ENCODE measurements at regions not wholly inside any gene's neighbourhood (a gene's known extent, or its start where the extent isn't known, plus 50 kb on each side); places are given as distances from the start of the nearest gene placed in this dataset.
A peak's percentile ranks its signal among the peaks of the same experiment; 100 is the strongest.
"Not testable (repeated sequence)": the region's sequence is repeated elsewhere in the genome, so short reads cannot be mapped to it uniquely, and the experiment has no call there.

DNA sequence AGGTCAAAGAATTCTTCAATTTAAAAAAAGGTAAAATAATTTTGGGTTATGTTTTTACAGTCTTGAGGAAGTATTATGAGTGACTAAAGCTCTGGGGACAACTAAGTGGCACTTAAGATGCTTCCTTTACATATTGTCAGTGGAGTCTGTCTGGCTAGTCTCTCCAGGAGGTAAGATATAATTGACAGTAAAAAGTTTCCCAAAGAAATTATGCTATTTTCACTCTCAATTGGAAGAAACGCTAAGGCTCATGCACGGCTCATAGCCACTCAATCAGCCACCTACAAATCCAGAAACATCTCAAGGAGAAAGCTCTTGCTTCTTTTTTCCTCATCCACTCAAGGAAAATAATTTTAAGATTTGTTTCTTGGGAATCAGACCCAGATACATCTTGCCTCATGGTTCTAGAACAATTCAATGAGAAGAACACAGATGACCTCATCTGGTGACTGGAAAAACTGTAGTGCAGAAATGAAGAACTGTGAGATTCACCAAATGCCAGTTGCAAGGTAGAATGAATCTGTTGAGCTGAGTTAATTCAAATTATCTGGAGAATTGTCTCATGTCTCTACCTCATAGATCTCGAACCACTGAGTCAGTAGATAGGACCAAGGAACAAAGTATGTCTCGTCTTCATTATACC, 252.9 kb downstream of the TPBG start:
- no peak for DNase-seq
- H3K4me3 ChIP-seq (ENCODE audit: insufficient read depth, low read depth, low read length), result no peak overlapping the region
- no peaks in the 10 kb centered on the region for H3K36me3 ChIP-seq (replicated peaks; ENCODE audit: control insufficient read depth, insufficient read depth, low read length)
- no peaks in the 10 kb centered on the region for H3K27me3 ChIP-seq (ENCODE audit: control insufficient read depth, insufficient read depth, low read length)

DNA sequence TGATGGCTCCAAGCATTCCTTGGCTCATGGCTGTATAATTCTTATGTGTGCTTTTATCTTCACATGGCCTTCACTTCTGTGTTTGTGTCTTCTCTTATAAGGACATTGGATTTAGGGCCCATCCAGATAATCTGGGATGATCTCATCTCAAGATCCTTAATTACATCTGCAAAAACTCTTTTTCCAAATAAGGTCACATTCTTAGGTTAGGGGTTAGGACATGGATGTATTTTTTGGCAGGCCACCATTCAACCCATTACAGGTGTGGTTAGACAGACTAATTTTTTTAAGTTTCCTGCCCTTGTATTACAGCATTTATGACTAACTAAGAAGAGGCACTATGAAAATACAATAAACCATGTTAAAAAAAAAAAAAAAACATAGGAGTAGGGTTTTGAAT, 254.0 kb downstream of the TPBG start:
- Histone ChIP-seq H3K36me3 (replicated peaks; ENCODE audit: control insufficient read depth, insufficient read depth, low read length) (no peaks in the 10 kb centered on the region), H3K27me3 (ENCODE audit: control insufficient read depth, insufficient read depth, low read length) (no peaks in the 10 kb centered on the region), H3K4me3 (ENCODE audit: insufficient read depth, low read depth, low read length) (no peak overlapping the region)
- no peak for DNase-seq

DNA sequence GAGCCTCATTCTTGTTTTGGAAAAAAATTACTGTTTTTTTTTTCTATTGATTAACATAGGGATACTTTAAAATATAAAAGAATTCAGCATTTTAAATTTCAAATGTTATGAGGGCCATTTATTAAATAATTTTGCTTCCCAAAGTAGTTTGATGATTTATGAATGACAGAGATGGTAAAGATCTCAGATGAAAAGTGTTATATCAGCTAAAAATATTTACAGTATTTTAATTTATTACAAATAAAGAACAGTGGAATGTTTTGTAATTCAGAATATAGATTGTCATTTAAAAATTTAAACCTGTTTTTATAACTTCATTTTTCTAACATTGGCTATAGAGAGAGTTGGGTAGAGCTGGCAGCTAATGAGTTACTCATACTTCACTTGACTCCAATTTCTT, 256.0 kb downstream of the TPBG start:
- DNase-seq, result no peak
- Histone ChIP-seq H3K27me3 (ENCODE audit: control insufficient read depth, insufficient read depth, low read length) (no peaks in the 10 kb centered on the region), H3K4me3 (ENCODE audit: insufficient read depth, low read depth, low read length) (no peak overlapping the region), H3K36me3 (replicated peaks; ENCODE audit: control insufficient read depth, insufficient read depth, low read length) (no peaks in the 10 kb centered on the region)

- Histone ChIP-seq H3K4me3 (ENCODE audit: insufficient read depth, low read depth, low read length) (no peak overlapping the region), H3K27me3 (ENCODE audit: control insufficient read depth, insufficient read depth, low read length) (no peaks in the 10 kb centered on the region; the same call in 1 of the 2 replicates), H3K36me3 (replicated peaks; ENCODE audit: control insufficient read depth, insufficient read depth, low read length) (no peaks in the 10 kb centered on the region)
- no peak for DNase-seq
Measured at GRCh38 chr6:82622461-82622860, 258.8 kb downstream of the TPBG start.

GRCh38 chr6:82624251-82624650, 260.6 kb downstream of the TPBG start:
- Histone ChIP-seq H3K36me3 (replicated peaks; ENCODE audit: control insufficient read depth, insufficient read depth, low read length) (no peaks in the 10 kb centered on the region), H3K27me3 (ENCODE audit: control insufficient read depth, insufficient read depth, low read length) (no peaks in the 10 kb centered on the region; the same call in 1 of the 2 replicates), H3K4me3 (ENCODE audit: insufficient read depth, low read depth, low read length) (no peak overlapping the region)
- DNase-seq, result peak; percentile 3

GRCh38 chr6:82626946-82627345, 263.3 kb downstream of the TPBG start:
- H3K27me3 ChIP-seq (ENCODE audit: control insufficient read depth, insufficient read depth, low read length); DNase-seq; H3K36me3 ChIP-seq (replicated peaks; ENCODE audit: control insufficient read depth, insufficient read depth, low read length): not testable (repeated sequence)

DNA sequence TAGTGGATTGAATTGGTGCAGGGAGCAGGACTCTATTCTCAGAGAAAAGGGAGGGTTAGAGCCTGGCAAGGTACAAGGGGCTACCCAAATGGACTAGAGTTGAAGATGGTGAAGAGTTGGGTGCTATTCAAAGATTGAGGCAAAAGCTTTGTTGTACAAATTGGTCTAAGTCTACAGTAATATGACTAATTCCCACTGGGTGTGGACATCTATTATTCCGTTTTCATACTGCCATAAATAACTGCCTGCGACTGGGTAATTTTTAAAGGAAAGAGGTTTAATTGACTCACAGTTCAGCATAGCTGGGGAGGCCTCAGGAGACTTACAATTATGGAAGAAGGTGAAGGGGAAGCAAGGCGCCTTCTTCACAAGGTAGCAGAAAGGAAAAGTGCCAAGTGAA, 266.3 kb downstream of the TPBG start:
- Histone ChIP-seq H3K36me3 (replicated peaks; ENCODE audit: control insufficient read depth, insufficient read depth, low read length) (no peaks in the 10 kb centered on the region), H3K27me3 (ENCODE audit: control insufficient read depth, insufficient read depth, low read length) (no peaks in the 10 kb centered on the region; the same call in 1 of the 2 replicates), H3K4me3 (ENCODE audit: insufficient read depth, low read depth, low read length) (no peak overlapping the region)
- DNase-seq, result no peak

More at GRCh38 chr6:82626946-82627345, 263.3 kb downstream of the TPBG start:
- H3K4me3 ChIP-seq (ENCODE audit: insufficient read depth, low read depth, low read length), result not testable (repeated sequence)

DNA sequence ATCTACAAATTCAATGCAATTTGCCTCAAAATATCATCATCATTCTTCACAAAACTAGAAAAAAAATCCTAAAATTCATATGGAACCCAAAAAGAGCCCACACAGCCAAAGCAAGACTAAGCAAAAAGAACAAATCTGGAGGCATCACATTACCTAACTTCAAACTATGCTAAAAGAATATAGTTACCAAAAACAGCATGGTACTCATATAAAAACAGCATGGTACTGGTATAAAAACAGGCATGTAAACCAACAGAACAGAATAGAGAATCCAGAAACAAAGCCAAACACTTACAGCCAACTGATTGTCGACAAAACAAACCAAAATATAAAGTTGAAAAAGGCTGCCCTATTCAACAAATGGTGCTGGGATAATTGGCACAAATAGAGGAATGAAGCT, 278.1 kb downstream of the TPBG start:
- Histone ChIP-seq H3K4me3 (ENCODE audit: insufficient read depth, low read depth, low read length) (no peak overlapping the region), H3K36me3 (replicated peaks; ENCODE audit: control insufficient read depth, insufficient read depth, low read length) (no peaks in the 10 kb centered on the region), H3K27me3 (ENCODE audit: control insufficient read depth, insufficient read depth, low read length) (no peaks in the 10 kb centered on the region)
- DNase-seq, result no peak

GRCh38 chr6:82645536-82646230, 282.1 kb downstream of the TPBG start:
- DNase-seq, result no peak
- Histone ChIP-seq H3K4me3 (ENCODE audit: insufficient read depth, low read depth, low read length) (no peak overlapping the region), H3K36me3 (replicated peaks; ENCODE audit: control insufficient read depth, insufficient read depth, low read length) (no peaks in the 10 kb centered on the region), H3K27me3 (ENCODE audit: control insufficient read depth, insufficient read depth, low read length) (no peaks in the 10 kb centered on the region)

- Histone ChIP-seq H3K4me3 (ENCODE audit: insufficient read depth, low read depth, low read length) (no peak overlapping the region), H3K36me3 (replicated peaks; ENCODE audit: control insufficient read depth, insufficient read depth, low read length) (no peaks in the 10 kb centered on the region), H3K27me3 (ENCODE audit: control insufficient read depth, insufficient read depth, low read length) (no peaks in the 10 kb centered on the region)
- no peak for DNase-seq
Measured at GRCh38 chr6:82646231-82646615, 282.6 kb downstream of the TPBG start.

GRCh38 chr6:82651845-82652335, 288.3 kb downstream of the TPBG start:
- H3K27me3 ChIP-seq (ENCODE audit: control insufficient read depth, insufficient read depth, low read length), result no peaks in the 10 kb centered on the region
- no peaks in the 10 kb centered on the region for H3K36me3 ChIP-seq (replicated peaks; ENCODE audit: control insufficient read depth, insufficient read depth, low read length)
- no peak for DNase-seq
- no peak overlapping the region for H3K4me3 ChIP-seq (ENCODE audit: insufficient read depth, low read depth, low read length)

DNA sequence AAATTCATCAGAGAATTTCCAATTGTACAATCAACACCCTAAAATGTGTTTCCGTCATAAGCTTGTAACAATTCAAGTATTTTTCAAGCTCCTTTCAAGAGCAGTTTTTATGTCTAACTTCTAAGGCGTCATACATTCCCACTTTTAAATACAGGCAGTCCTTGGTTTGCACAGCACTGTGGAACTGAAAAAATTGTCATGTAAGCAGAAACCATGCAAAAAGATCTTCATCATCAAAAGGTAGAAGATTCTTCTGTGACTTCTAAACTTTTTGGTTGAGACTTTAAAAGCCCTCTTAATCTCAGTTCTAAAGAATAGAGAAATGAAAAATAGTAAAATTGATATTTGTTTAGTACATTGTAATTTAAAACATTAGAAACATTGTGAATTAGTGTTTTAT, 315.6 kb downstream of the TPBG start:
- no peak for DNase-seq
- H3K27me3 ChIP-seq (ENCODE audit: control insufficient read depth, insufficient read depth, low read length), result no peaks in the 10 kb centered on the region
- H3K36me3 ChIP-seq (replicated peaks; ENCODE audit: control insufficient read depth, insufficient read depth, low read length), result no peaks in the 10 kb centered on the region
- H3K4me3 ChIP-seq (ENCODE audit: insufficient read depth, low read depth, low read length), result no peak overlapping the region

DNA sequence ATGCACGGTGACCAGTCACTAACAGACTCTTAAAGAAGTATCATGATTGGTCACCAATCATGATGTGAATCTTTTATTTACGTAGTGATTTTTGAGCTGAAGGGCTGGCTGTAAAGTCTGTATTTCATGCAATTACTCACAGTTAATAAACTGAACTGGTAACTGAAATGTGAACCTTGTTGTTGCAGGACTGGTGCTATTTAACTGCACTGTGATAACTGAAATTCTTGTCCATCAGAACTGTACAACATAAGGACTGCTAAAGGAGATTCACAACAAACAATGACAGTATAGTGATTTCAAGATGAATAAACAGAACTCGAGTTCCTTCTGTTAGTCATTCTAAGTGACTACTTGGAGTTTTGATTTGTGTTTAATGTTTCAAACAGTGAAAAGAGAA, 316.6 kb downstream of the TPBG start:
- Histone ChIP-seq H3K4me3 (ENCODE audit: insufficient read depth, low read depth, low read length) (no peak overlapping the region), H3K27me3 (ENCODE audit: control insufficient read depth, insufficient read depth, low read length) (no peaks in the 10 kb centered on the region), H3K36me3 (replicated peaks; ENCODE audit: control insufficient read depth, insufficient read depth, low read length) (no peaks in the 10 kb centered on the region)
- no peak for DNase-seq

- Histone ChIP-seq H3K27me3 (ENCODE audit: control insufficient read depth, insufficient read depth, low read length) (no peaks in the 10 kb centered on the region), H3K36me3 (replicated peaks; ENCODE audit: control insufficient read depth, insufficient read depth, low read length) (no peaks in the 10 kb centered on the region), H3K4me3 (ENCODE audit: insufficient read depth, low read depth, low read length) (no peak overlapping the region)
- no peak for DNase-seq
Measured at GRCh38 chr6:82681119-82681714, 317.6 kb downstream of the TPBG start.

GRCh38 chr6:82686719-82687118, 323.1 kb downstream of the TPBG start:
- DNase-seq, result no peak
- H3K4me3 ChIP-seq (ENCODE audit: insufficient read depth, low read depth, low read length), result no peak overlapping the region
- no peaks in the 10 kb centered on the region for H3K36me3 ChIP-seq (replicated peaks; ENCODE audit: control insufficient read depth, insufficient read depth, low read length)
- no peaks in the 10 kb centered on the region for H3K27me3 ChIP-seq (ENCODE audit: control insufficient read depth, insufficient read depth, low read length)
